ENCODE measurements at regions not wholly inside any gene's neighbourhood (a gene's known extent, or its start where the extent isn't known, plus 50 kb on each side); places are given as distances from the start of the nearest gene placed in this dataset.

GRCh38 chr19:30297969-30298368 is 74.2 kb upstream of the ZNF536 start:
- Histone ChIP-seq H3K4me1 (replicated peaks; ENCODE audit: insufficient read depth) (no peaks in the 10 kb centered on the region), H2AFZ (no peak overlapping the region), H3K79me2 (ENCODE audit: low read depth) (no peaks in the 10 kb centered on the region), H3K27ac (no peak overlapping the region), H4K20me1 (ENCODE audit: insufficient read depth) (no peaks in the 10 kb centered on the region), H3K27me3 (ENCODE audit: insufficient read depth, low read depth) (peaks cover 86% of the 10 kb centered on the region), H3K9me2 (ENCODE audit: insufficient read depth) (no peaks in the 10 kb centered on the region), H3F3A (ENCODE audit: insufficient read depth, low read depth) (no peaks in the 10 kb centered on the region), H3K4me3 (no peak overlapping the region), H3K9me3 (ENCODE audit: insufficient read depth, low read depth) (no peaks in the 10 kb centered on the region), H3K4me2 (no peak overlapping the region), H3K36me3 (ENCODE audit: low read depth) (no peaks in the 10 kb centered on the region)
- intact Hi-C loops (cut with micrococcal nuclease; ENCODE audit: unreplicated experiment): loop anchor here (10.0 kb wide), 1 partner anchor 413 kb away; no protein-coding TSS in a partner anchor
- POLR2A ChIA-PET (ENCODE audit: unreplicated experiment): no interaction called here
- BruUV-seq (replicated peaks): no TSS peak
- TF ChIP-seq CTCF (conservative IDR thresholded peaks at IDR 0.05) (no peak), EZH2 (IDR thresholded peaks at IDR 0.05; ENCODE audit: low read depth) (no peak)
- no peak for DNase-seq
- CTCF ChIA-PET: no interaction called here

- no peak overlapping the region for H3K4me3 ChIP-seq
- CTCF ChIA-PET: no interaction called here
Measured at GRCh38 chr19:30303131-30303654, 69.0 kb upstream of the ZNF536 start.

GRCh38 chr19:30304540-30304939 is 67.6 kb upstream of the ZNF536 start:
- Histone ChIP-seq H3K79me2 (ENCODE audit: low read depth) (no peaks in the 10 kb centered on the region), H3F3A (ENCODE audit: insufficient read depth, low read depth) (no peaks in the 10 kb centered on the region), H3K27ac (no peak overlapping the region), H3K4me3 (no peak overlapping the region), H3K27me3 (ENCODE audit: insufficient read depth, low read depth) (peaks cover 95% of the 10 kb centered on the region), H3K9me2 (ENCODE audit: insufficient read depth) (no peaks in the 10 kb centered on the region), H3K9me3 (ENCODE audit: insufficient read depth, low read depth) (no peaks in the 10 kb centered on the region), H3K36me3 (ENCODE audit: low read depth) (no peaks in the 10 kb centered on the region), H2AFZ (no peak overlapping the region), H4K20me1 (ENCODE audit: insufficient read depth) (no peaks in the 10 kb centered on the region), H3K4me2 (no peak overlapping the region), H3K4me1 (replicated peaks; ENCODE audit: insufficient read depth) (no peaks in the 10 kb centered on the region)
- no peak for DNase-seq
- ChIA-PET CTCF (no interaction called here), POLR2A (ENCODE audit: unreplicated experiment) (no interaction called here)
- intact Hi-C loops (cut with micrococcal nuclease; ENCODE audit: unreplicated experiment): no loop called here
- no peak for TF ChIP-seq CTCF (conservative IDR thresholded peaks at IDR 0.05)
- no TSS peak for BruUV-seq (replicated peaks)

More at GRCh38 chr19:30303131-30303654, 69.0 kb upstream of the ZNF536 start:
- no peak for TF ChIP-seq CTCF (conservative IDR thresholded peaks at IDR 0.05)
- no peak for TF ChIP-seq EZH2 (IDR thresholded peaks at IDR 0.05; ENCODE audit: low read depth)
- no peaks in the 10 kb centered on the region for H3K4me1 ChIP-seq (replicated peaks; ENCODE audit: insufficient read depth)
- no TSS peak for BruUV-seq (replicated peaks)
- H3K27ac ChIP-seq: no peak overlapping the region
- no peak for DNase-seq
- H3K9me2 ChIP-seq (ENCODE audit: insufficient read depth): no peaks in the 10 kb centered on the region
- no peak overlapping the region for H3K4me2 ChIP-seq
- no peaks in the 10 kb centered on the region for H4K20me1 ChIP-seq (ENCODE audit: insufficient read depth)
- no peak overlapping the region for H2AFZ ChIP-seq
- intact Hi-C loops (cut with micrococcal nuclease; ENCODE audit: unreplicated experiment): no loop called here
- H3K9me3 ChIP-seq (ENCODE audit: insufficient read depth, low read depth): no peaks in the 10 kb centered on the region
- H3K36me3 ChIP-seq (ENCODE audit: low read depth): no peaks in the 10 kb centered on the region
- POLR2A ChIA-PET (ENCODE audit: unreplicated experiment): no interaction called here
- H3K27me3 ChIP-seq (ENCODE audit: insufficient read depth, low read depth): peaks cover 94% of the 10 kb centered on the region
- no peaks in the 10 kb centered on the region for H3F3A ChIP-seq (ENCODE audit: insufficient read depth, low read depth)
- no peaks in the 10 kb centered on the region for H3K79me2 ChIP-seq (ENCODE audit: low read depth)
